ENCODE measurements at regions not wholly inside any gene's neighbourhood (a gene's known extent, or its start where the extent isn't known, plus 50 kb on each side); places are given as distances from the start of the nearest gene placed in this dataset.

GRCh38 chr12:131204416-131205274 is 250.9 kb downstream of the ADGRD1 start:
- TF ChIP-seq CTCF (conservative IDR thresholded peaks at IDR 0.05; ENCODE audit: low read depth, low read length) (no peak), POLR2A (IDR thresholded peaks at IDR 0.05; ENCODE audit: low read depth, low read length) (no peak), MAZ (IDR thresholded peaks at IDR 0.05; ENCODE audit: borderline replicate concordance, low read depth, low read length) (no peak)

Measured in IMR-90 (cell line).